ENCODE measurements at regions not wholly inside any gene's neighbourhood (a gene's known extent, or its start where the extent isn't known, plus 50 kb on each side); places are given as distances from the start of the nearest gene placed in this dataset.
A peak's percentile ranks its signal among the peaks of the same experiment; 100 is the strongest.
"Not testable (repeated sequence)": the region's sequence is repeated elsewhere in the genome, so short reads cannot be mapped to it uniquely, and the experiment has no call there.

GRCh38 chr5:118552146-118552545 lies 436.2 kb downstream of the DTWD2 start:
- no peak for DNase-seq

DNA sequence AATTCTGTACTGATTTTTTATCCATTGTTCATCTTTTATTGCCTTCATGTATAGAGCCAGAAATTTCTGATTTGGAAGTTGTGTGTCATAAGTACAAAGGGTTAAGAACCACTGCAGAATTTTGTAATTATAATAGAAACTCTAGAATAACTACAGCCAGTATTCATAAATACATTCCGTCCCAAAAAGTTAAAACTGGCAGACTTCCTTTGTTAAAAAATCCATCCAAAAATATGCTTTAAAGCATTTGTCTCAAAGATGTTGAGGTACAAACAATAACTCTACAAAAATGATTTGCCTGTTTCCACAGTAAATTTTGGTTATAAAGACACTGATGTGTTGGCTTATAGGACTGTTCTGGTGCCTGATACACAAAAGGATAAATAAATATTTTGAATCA lies 436.6 kb downstream of the DTWD2 start:
- DNase-seq = no peak

GRCh38 chr5:118551031-118551430 lies 437.3 kb downstream of the DTWD2 start:
- DNase-seq = no peak

DNA sequence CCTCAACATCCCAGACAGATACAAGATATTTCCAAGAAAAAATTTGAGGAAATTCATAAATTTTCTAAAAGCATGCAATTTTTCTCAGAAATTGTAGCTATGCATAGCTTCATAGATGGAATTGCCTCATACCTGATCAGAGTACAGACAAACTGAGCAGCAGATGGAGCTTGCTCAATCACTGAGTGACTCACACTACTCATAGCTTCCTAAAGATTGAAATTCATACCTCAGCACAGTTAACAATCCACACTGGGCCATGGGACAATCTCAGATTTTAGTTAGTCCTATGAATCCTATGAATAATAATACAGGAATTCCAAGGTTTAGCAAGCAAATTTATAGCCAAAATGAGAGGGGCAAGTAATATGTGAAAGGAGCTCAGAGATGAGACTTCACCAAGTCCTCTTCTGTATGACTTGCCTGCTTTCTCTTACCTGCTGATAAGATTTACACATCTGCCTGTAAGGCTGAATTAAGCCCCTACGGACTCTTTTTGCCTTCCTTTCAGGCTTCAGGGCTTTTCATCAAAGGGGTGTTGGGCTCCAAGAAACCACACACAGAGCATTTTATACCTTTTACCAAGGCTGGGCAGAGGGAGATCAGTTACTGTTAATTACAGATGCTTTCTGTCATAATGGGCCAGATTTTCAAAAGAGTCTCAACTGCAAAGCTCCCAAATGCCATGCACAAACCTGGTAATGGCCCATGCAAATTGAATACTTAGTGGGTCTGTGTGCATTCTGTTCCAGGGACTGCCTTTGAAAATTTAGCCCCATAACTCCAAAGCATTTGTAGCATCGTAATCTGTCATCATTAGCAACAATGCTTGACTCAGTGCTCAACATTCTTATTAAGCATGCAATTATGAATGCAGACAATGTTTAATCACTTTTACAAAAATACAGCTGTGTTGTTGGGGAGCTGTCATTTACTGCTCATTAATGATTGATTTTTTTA lies 439.3 kb downstream of the DTWD2 start:
- peak in 2 of 3 experiments; percentile 51 to 68 for DNase-seq

GRCh38 chr5:118545470-118545869 lies 442.9 kb downstream of the DTWD2 start:
- DNase-seq = no peak

- no peak for DNase-seq
Measured at GRCh38 chr5:118544887-118545449, 443.4 kb downstream of the DTWD2 start.

- no peak for DNase-seq
Measured at GRCh38 chr5:118533923-118534322, 454.4 kb downstream of the DTWD2 start.

DNA sequence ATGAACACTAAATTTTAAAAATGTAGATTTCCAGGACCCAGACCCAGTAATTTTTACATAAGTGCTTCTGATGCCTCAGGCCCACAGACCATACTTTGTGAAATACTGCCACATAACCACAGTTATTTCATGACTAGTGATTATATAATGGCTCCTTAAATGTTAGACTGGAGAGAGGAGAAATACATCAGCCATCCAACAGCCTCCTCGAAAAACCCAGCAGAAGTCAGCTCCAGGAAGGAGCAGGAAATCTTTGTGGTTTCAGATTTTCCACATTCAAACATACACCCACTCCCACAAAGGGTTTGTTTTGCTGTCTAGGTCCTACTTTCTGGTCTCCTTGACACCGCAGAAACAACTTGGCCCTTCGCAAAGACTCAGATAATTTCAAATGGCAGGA lies 455.2 kb downstream of the DTWD2 start:
- no peak for DNase-seq

- DNase-seq = no peak
Measured at GRCh38 chr5:118531276-118531675, 457.1 kb downstream of the DTWD2 start.

DNA sequence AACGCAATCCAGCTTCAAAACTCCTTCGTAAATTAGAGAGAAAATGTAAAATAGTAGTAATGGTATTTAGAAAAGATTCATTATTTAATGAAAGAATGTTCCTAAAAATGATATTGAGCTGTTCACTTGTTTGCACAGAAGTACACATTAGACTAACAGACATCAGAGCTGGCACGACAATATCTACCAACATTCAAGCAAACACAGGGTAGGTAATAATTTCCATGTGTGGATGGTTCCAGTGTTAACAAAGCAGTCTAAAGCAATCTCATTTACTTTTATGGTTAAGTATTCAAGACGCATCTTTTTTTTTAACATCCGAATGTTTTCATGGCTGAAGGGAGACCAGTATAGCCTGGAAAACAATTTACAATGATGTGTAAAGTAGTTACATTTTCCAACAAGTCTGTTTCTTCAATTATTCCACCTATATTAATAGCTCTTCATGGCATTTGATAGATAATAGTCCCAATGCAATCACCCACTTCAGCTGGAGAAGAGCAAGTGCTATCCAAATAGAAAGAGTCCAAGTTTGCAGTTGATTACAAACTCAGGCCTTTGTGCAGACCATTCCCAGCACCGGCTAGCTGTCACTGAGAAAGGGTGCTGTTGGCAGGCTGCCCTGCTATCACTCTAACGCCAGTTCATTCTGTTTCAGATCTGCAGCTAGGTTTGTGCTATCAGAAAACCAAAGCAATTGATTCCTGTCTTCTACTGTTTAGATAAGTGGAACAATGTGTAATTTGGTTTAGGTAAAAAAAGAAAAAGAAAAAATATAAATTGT lies 458.8 kb downstream of the DTWD2 start:
- peak in 1 of 3 experiments; percentile 9 for DNase-seq

DNA sequence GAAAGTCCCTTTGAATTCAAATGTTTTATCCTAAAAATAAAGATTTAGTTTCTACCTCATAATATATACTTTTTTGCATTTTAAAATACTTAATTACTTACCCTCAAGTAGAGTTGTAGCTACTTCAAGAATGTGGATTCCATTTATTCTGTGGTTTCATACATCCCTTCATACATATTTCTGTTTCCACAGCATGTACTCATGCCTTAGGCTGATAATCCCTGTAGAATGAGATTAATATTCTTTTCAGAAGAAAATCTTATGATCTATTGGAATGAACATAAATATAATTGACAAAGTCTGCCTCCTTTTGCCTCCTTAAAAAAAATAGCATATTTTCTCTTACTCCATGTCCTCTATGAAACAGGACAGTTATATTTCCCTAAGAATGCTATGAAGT lies 465.7 kb downstream of the DTWD2 start:
- no peak for DNase-seq

DNA sequence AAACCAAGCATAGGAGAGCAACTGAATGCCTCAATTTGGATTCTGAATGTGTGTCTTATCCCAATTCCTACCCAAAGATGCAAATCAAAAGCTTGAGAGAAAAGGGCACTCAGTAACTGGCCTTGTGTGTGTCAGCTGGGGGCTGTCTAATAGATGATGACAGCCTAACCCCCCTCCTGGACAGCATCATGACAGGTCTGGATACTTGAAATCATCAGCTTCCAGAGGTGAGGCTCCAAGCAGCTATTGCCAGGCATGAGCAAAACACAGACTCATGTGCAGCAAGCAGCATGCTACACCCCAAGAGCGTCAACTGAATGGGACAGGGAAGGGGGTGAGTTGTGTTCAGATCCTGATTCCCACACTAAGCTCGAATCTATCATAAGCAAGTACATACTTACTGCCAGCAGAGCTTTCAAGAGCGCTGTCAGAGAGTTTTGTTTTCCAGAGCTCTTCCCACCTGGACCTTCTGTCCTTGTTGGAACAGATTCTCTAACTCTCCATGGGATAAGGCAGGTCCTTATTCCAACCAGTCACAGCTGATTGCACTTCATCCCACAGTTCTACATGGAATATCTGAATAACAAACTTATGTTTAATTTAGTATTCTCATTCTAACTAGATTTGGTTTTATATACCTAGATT lies 467.5 kb downstream of the DTWD2 start:
- no peak for DNase-seq

DNA sequence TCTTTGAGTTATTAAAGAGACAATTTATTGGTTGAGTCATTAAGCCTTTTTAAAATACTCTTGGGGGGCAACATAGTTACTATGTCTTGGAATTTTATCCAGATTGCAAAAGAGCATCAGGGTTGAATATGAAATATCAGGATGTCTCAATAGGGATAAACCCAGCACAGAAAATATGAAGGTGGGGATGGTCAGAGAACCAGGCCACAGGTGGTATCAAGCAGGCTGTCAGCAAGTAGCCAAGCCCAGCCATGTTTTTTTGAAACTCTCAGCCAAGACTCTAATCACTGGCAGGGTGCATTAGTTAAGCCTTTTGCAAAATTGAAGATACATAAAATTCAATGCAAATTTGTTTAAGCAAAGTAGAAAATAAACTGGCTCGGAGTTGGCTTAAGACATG lies 468.9 kb downstream of the DTWD2 start:
- DNase-seq = no peak

DNA sequence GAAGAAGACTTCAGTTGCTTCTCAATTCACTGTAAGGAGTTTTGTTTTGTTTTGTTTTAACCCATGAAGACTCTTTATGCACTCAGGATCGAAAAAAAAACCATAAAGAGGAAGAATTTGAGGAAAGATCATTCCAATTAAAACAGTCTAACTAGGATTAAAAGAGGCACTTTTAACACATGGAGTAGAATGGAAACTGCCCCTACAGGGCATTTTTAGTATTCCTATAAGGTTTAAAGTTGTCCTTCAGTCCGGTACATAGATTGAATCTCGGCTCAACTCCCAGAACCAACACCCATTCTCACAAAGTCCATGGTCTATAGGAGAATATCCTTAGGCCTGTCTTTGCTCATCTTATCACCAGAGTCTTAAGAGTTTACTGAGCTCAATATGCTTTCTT lies 469.6 kb downstream of the DTWD2 start:
- DNase-seq = no peak

- DNase-seq = peak in 1 of 3 experiments; percentile 34
Measured at GRCh38 chr5:118511846-118512245, 476.5 kb downstream of the DTWD2 start.

- DNase-seq = no peak
Measured at GRCh38 chr5:118506217-118506852, 482.0 kb downstream of the DTWD2 start.

GRCh38 chr5:118502232-118502631 lies 486.1 kb downstream of the DTWD2 start:
- DNase-seq = not testable (repeated sequence)

DNA sequence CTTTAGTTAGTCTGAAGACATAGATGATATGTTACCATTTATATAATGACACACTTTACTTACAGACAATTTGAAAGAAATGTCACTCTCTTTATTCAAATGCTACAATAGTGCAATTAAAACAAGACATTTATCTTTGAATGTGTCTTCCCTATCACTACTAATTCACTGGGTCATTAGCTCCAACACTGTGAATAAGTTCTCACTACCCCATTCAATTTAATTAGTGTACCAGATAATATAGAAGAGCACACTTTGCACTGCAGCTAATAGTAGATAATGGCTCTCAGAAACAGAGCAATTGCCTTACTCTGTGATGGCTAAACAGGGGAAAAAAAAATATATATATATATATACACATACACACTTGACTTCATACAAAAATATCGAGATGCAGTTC lies 497.0 kb downstream of the DTWD2 start:
- peak in 1 of 3 experiments; percentile 47 for DNase-seq

GRCh38 chr5:118486647-118487225 lies 501.6 kb downstream of the DTWD2 start:
- DNase-seq = no peak

DNA sequence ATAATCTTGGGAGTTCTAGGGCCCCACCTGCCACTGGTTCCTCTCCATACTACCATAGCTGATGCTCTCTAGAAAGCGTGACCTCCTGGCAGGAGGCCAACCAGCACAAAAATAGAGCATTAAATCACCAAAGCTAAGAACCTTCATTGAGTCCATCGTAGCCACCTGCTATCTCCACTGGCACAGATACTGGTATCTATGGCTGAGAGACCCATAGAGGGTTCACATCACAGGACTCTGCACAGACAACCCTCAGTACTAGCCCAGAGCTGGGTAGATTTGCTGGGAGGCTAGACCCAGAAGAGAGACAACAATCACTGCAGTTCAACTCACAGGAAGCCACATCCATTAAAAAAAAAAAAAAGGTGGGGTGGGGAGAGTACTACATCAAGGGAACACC lies 509.1 kb downstream of the DTWD2 start:
- DNase-seq = no peak

DNA sequence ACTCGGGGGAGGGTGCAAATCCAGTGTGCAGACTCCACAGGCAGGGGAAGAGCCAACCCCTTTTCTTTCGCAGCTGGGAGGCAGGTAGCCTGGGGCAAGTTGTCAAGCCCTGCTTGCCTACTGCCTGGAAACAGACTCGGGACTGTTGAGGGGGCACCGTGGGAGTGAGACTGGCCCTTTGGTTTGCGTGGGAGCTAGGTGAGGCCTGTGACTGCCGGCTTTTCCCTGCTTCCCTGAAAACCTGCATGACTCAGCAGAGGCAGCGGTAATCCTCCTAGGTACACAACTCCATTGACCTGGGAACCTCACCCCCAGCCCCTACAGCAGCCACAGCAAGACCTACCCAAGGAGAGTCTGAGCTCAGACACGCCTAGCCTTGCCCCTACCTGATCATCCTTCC lies 509.5 kb downstream of the DTWD2 start:
- DNase-seq = no peak

DNA sequence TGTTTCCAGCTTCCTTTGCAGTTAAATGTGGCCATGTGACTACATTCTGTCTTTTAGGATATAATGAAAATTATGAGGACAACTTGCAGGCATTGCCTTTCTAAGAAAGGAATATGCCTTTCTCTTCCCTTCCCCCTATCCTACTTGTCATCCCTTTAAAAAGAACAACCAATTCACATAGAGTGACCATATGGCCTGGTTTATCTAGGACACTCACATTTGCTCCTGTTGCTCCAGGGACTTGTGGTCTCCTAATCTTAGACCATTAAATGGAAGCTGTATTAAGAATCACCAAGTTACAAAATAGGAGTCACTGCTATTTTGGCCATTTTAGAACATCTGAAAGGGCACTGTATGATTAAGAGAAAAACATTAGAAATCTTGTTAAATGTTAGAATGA lies 520.3 kb downstream of the DTWD2 start:
- no peak for DNase-seq

Data from NCI-H1417 (cell line).